ENCODE measurements at regions not wholly inside any gene's neighbourhood (a gene's known extent, or its start where the extent isn't known, plus 50 kb on each side); places are given as distances from the start of the nearest gene placed in this dataset.
"Not testable (repeated sequence)": the region's sequence is repeated elsewhere in the genome, so short reads cannot be mapped to it uniquely, and the experiment has no call there.

- no peaks in the 10 kb centered on the region for H3K27me3 ChIP-seq
- no peak overlapping the region for H3K27ac ChIP-seq
- intact Hi-C loops (cut with DNase I; ENCODE audit: low total_unique reads): no loop called here
- TF ChIP-seq, protein P1, sequence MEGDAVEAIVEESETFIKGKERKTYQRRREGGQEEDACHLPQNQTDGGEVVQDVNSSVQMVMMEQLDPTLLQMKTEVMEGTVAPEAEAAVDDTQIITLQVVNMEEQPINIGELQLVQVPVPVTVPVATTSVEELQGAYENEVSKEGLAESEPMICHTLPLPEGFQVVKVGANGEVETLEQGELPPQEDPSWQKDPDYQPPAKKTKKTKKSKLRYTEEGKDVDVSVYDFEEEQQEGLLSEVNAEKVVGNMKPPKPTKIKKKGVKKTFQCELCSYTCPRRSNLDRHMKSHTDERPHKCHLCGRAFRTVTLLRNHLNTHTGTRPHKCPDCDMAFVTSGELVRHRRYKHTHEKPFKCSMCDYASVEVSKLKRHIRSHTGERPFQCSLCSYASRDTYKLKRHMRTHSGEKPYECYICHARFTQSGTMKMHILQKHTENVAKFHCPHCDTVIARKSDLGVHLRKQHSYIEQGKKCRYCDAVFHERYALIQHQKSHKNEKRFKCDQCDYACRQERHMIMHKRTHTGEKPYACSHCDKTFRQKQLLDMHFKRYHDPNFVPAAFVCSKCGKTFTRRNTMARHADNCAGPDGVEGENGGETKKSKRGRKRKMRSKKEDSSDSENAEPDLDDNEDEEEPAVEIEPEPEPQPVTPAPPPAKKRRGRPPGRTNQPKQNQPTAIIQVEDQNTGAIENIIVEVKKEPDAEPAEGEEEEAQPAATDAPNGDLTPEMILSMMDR (IDR thresholded peaks at IDR 0.05): no peak
- no peak for TF ChIP-seq POLR2A (IDR thresholded peaks at IDR 0.05)
- no peaks in the 10 kb centered on the region for H3K4me1 ChIP-seq
- H3K36me3 ChIP-seq: no peaks in the 10 kb centered on the region
- H3K9me3 ChIP-seq: no peaks in the 10 kb centered on the region
- DNase-seq: no peak
- H3K4me3 ChIP-seq: no peak overlapping the region
Measured at GRCh38 chr18:72973841-72974240, 106.1 kb upstream of the NETO1 start.

- no peak overlapping the region for H3K4me3 ChIP-seq
- no peak for TF ChIP-seq POLR2A (IDR thresholded peaks at IDR 0.05)
- TF ChIP-seq, protein P1 (IDR thresholded peaks at IDR 0.05): no peak
- H3K27ac ChIP-seq: no peak overlapping the region
- no peaks in the 10 kb centered on the region for H3K27me3 ChIP-seq
- H3K9me3 ChIP-seq: no peaks in the 10 kb centered on the region
- H3K4me1 ChIP-seq: no peaks in the 10 kb centered on the region
- intact Hi-C loops (cut with DNase I; ENCODE audit: low total_unique reads): no loop called here
- no peak for DNase-seq
- H3K36me3 ChIP-seq: no peaks in the 10 kb centered on the region
Measured at GRCh38 chr18:72965616-72966015, 97.8 kb upstream of the NETO1 start.

DNA sequence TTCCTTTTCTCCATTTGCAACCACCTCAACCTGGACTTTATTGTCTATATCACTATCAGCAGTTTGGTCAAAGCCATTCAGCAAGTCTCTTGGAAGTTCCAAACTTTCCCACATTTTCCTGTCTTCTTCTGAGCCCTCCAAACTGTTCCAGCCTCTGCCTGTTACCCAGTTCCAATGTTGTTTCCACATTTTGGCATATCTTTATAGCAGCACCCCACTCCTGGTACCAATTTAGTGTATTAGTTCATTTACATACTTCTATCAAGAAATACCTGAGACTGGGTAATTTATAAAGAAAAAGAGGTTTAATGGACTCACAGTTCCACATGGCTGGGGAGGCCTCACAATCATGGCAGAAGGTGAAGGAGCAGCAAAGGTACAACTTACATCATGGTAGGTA lies 90.4 kb upstream of the NETO1 start:
- intact Hi-C loops (cut with DNase I; ENCODE audit: low total_unique reads); H3K4me1 ChIP-seq; DNase-seq; H3K9me3 ChIP-seq; H3K27ac ChIP-seq; H3K4me3 ChIP-seq; H3K36me3 ChIP-seq; H3K27me3 ChIP-seq: not testable (repeated sequence)

DNA sequence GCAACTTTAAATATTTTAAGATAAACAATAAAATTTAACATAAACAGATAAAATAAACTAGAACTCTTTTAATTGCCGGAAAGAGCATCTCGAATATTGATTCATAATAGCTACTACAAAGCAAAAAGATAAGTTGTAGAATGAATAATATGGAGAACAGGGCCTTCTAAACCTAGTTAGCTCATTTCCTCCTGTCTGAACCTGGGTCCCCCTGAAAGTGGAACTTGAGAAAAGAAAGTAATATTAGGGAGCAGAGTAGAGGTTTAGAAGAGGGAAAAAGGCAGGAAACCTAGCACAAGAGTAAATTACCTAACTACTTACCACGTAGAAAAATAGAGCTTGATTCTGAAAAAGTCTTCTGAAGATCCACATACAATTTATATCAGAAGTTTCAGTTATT lies 80.7 kb upstream of the NETO1 start:
- intact Hi-C loops (cut with DNase I; ENCODE audit: low total_unique reads): no loop called here
- Histone ChIP-seq H3K27ac (no peak overlapping the region), H3K27me3 (no peaks in the 10 kb centered on the region), H3K4me3 (no peak overlapping the region), H3K36me3 (no peaks in the 10 kb centered on the region), H3K9me3 (no peaks in the 10 kb centered on the region), H3K4me1 (no peaks in the 10 kb centered on the region)
- no peak for DNase-seq
- TF ChIP-seq, protein P1 (IDR thresholded peaks at IDR 0.05): no peak
- TF ChIP-seq POLR2A (IDR thresholded peaks at IDR 0.05): no peak

DNA sequence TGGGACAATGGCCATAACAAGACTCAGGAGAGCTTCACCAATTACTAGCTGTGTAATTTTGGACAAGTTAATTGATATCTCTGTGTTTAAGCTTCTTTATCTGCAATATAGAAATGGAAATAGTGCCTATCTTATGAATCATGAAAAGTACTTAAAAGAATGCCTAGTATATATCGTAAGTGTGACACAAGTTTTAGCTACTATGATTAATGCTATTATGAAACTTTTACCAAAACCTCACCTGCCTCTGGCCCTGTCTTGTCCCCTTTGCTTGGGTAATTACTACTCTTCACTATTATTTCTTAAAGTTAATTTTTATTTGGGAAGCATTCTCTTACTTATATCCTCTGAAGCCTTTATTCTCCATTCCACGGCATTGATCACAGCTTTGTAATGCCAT lies 75.0 kb upstream of the NETO1 start:
- no peak overlapping the region for H3K27ac ChIP-seq
- no peaks in the 10 kb centered on the region for H3K36me3 ChIP-seq
- TF ChIP-seq, protein P1 (IDR thresholded peaks at IDR 0.05): no peak
- H3K4me3 ChIP-seq: no peak overlapping the region
- H3K9me3 ChIP-seq: no peaks in the 10 kb centered on the region
- H3K4me1 ChIP-seq: no peaks in the 10 kb centered on the region
- no peaks in the 10 kb centered on the region for H3K27me3 ChIP-seq
- no peak for DNase-seq
- intact Hi-C loops (cut with DNase I; ENCODE audit: low total_unique reads): no loop called here

GRCh38 chr18:72940986-72941385 lies 73.2 kb upstream of the NETO1 start:
- Histone ChIP-seq H3K4me1 (no peaks in the 10 kb centered on the region), H3K36me3 (no peaks in the 10 kb centered on the region), H3K27ac (no peak overlapping the region), H3K9me3 (no peaks in the 10 kb centered on the region), H3K27me3 (no peaks in the 10 kb centered on the region), H3K4me3 (no peak overlapping the region)
- TF ChIP-seq, protein P1 (IDR thresholded peaks at IDR 0.05): no peak
- TF ChIP-seq POLR2A (IDR thresholded peaks at IDR 0.05): no peak
- DNase-seq: no peak
- intact Hi-C loops (cut with DNase I; ENCODE audit: low total_unique reads): no loop called here
